Globus pallidus (tissue), 1 donor: ENCODE measurements at regions not wholly inside any gene's neighbourhood (a gene's known extent, or its start where the extent isn't known, plus 50 kb on each side); places are given as distances from the start of the nearest gene placed in this dataset.
"Not testable (repeated sequence)": the region's sequence is repeated elsewhere in the genome, so short reads cannot be mapped to it uniquely, and the experiment has no call there.

Experiments used
- DNase-seq: peaks from one replicate; pipeline ENCODE4 v3.0.0-alpha.2; 2015; ENCODE audit warnings: low spot score

DNA sequence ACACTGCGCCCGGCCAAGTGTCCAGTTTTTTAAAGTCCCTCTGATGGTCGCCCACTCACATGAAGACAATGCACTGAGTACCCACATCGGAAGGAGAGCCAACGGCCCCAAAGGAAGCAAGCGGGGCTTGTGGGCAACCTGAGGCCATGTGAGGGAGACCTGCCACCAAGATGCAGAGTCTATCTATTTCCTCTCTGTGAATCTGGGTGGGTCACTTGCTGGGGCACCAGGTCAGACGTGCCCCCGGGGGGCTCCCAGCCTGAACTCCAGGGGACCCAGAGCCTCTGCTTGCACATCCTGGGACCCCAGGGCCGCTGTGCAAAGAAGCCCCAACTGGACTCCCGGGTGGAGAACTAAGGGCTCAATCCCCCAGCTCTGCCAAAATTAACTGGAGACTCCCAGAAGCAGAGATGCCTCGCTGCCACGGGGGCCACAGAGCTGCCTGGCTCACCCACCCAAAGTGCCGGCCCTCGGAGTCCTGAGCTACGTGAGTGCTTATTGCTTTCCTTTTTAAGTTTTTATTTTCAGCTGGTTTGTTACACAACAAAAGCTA, 106.4 kb downstream of the BRD1 start:
- DNase-seq = no peak

DNA sequence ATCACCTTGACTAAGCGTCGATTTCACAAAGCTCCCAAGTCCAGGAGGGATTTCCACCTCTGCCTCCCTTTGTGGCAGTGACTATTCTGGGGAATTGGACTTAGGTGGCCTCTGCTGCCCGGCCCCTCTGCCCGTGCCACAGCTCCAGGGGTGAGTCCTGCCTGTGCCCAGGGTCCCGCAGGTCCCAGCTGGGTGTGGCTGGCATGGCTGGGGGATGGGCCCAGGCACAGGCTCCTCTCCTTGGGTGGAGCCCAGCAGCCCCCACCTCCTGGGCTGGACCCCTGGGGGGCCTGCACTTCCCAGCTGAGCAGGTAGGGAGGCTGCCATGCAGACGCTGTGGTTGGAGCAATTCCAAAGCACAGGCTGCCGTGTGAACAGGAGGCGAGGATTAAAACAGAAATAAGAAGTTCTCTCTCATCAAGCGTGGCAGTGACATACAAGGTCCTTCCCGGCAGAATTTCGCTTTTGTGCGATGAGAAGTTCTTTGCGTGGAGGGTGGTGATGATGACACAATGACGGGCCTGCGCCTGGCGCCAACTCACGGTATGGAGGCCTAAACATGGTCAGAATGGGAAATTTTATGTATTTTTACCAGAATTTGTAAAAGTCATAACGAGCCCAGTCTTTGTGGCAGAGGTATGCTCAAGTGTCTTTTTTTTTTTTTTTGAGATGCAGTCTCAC, 107.3 kb downstream of the BRD1 start:
- no peak for DNase-seq

DNA sequence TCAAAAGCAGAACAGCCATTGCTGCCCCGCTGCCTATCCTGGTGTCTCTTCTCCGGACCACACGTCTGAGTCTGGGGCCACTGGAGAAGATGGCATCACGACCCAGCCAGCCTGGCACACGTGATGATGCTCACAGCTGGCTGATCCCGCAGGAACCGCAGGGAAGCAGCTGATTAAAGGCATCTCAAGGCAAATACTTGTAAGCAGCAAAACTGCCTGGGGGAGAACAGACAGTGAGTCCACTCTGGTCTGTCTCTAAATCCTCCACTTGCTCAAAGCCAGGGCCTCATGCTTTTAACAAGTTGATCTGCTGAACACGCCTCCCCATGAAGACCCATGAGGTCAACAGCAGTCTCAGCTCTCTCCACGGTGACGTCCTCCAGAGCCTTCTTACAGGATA, 108.6 kb downstream of the BRD1 start:
- DNase-seq = no peak

DNA sequence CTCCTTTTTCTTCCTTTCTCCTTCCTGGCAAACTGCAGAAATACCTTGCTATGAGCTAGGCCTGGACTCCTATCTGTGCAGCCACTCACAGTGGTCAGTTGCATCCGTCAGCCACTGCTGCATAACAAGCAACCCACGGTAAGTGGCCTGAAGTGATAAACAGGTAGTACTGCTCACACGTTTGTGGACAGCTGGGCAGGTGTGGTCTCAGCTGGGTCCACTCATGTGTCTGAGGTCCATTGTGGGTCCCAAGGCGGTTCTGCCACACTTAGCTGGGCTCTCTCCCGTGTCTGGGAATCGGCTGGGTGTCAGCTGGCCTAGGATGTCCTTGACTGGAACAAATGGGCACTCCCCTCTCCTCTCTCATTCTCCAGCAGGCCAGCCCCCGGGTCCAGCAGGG, 109.3 kb downstream of the BRD1 start:
- no peak for DNase-seq

DNA sequence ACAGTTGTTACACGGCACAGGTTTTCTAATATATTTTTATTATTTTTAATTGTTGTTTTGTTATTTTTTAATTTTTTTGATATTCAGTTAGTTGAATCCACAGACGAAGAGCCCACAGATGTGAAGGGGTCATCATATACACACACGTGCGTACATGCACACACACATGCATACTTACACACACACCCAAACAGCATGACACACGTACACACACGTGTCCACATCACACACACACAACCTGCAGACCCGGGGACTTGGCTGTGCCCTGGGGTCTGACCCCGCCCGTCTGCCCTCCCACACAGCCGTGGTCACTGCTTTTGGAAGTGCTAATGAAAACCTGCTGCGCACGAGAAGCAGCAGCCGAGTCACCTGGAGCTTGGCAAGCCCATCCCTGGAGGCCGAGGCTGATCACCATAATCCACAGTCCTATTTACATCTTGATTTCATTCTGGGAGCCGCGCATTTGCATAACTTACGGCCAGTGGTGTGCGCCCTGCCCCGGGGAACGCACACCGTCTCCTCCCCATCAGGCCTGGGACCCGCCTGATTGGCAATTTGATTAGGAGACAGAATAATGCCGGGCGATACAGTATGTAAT, 110.3 kb downstream of the BRD1 start:
- DNase-seq = no peak

- DNase-seq = no peak
Measured at GRCh38 chr22:49716441-49716840, 111.2 kb downstream of the BRD1 start.

DNA sequence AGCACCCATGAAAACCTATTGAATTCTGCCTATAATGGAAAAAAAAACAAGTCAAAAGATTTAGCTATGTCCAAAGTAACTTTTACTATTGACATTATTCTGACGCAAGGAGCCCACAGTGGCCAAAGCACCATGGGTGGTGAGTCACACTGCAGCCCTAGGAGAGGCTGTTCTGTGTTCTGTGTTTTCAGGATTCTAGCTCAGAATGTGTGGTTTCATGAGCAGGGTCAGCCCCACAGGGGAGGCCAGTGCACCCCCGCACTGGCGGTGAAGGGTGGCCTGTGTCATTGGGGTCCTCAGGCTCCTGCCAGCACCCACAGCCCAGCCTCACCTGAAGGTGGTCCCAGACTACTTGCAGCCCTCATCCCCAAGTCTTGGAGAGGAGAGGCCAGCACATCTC, 112.2 kb downstream of the BRD1 start:
- no peak for DNase-seq

GRCh38 chr22:49713003-49713402, 114.7 kb downstream of the BRD1 start:
- no peak for DNase-seq

DNA sequence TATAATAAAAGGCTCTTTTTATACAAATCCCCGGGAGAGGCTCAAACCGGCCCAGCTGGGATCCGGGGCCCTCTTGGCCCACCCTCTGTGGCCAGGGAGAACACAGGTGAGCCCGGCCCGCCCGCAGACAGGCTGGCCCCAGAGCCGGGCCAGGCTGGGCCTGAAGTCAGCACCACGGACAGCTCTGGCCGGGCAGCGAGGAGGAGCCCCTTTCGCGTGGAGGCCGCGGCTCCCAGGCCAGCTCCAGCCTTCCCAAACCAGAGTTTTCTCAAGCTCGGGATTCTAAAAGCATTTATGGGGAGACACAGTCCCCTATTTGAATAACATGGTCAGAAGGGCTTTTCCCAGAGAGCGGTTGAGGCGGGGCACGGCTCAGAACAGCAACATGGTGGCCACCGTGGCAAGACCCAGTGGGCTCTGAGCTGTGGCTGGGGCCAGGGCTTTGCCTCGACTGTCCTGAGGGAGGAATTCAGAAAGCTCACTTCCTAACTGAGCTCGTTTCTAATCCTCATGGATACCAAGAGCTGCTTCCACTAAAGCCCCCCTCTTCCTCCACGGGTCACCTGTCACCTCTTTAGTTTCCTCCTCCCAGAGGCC, 115.4 kb downstream of the BRD1 start:
- no peak for DNase-seq

GRCh38 chr22:49710746-49711145, 116.9 kb downstream of the BRD1 start:
- no peak for DNase-seq

- no peak for DNase-seq
Measured at GRCh38 chr22:49709464-49709863, 118.2 kb downstream of the BRD1 start.

DNA sequence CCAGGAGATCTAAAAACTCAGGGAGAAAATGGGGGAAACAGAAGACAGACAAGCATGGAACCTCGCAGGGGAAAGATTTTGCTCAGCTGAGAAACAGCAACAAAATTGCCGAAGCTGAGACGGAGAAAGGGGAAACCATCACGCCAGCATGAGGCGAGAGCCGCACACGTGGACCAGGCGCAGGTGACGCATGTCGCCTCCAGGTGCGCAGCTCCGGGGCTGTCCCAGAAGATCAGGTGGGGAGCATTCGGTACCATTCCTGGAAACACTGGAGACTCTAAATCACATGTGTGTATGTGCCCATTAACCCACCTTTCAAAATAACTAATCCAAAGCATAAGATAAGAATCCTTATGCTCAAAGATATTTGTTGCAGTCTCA, 121.7 kb downstream of the BRD1 start:
- DNase-seq = no peak

GRCh38 chr22:49705216-49705971, 122.3 kb downstream of the BRD1 start:
- no peak for DNase-seq

DNA sequence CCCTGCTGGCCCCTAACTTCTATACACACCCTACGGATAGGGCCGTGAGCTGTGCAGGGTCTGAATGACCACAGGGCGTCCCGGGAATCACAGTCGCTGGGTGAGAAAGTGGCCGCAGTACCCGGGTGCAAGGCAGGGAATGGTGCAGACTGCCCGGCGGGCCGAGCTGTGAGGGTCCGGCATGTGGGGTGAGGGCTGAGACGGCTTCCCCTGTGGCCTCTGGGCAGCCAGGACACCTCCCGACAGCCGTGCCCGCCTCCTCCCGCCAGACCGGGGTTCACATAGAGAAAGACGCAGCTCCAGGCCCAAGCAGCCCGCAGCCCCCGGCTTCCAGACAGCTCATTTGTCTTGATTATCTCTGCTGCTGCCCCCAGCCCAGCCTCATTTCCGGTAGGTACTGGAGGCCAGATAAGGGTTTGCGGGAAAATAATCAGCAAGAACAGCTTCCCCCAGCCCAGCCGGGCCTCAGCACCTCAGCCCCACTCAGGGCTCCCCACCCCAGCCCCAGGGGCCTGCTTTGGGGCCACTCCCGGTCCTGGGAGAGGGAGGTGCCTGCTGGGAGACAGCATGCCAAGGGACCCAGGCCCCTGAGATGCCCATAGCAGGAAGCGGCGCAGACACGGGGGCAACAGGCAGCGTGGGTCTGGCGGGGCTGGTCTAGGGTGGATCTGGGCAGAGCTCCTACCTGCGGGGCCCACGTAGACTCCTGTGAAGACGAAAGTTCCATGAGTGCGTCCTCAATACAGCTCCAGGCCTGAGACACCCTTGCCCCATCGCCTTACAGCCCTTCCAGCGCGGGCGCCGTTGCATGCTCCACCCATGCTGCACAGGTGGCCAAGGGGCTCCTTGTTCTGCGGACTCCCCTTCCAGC, 123.1 kb downstream of the BRD1 start:
- DNase-seq = no peak

- DNase-seq = no peak
Measured at GRCh38 chr22:49703990-49704344, 123.7 kb downstream of the BRD1 start.

GRCh38 chr22:49703505-49703904, 124.2 kb downstream of the BRD1 start:
- DNase-seq = no peak

DNA sequence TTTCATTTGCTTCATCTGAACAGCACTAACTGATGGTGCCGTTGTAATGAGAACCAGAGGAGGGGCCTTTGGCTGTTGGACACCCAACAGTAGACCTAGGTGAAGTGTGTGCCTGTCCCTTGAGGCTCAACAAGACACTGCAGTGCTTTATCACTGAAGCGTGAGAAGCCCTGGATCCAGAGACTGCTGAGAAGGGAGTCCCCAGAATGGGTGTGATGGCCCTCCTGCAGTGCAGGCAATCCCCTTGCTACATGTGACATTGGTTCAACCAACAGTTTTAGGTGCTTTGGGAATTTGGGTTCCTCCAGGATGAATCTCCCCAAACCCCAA, 125.6 kb downstream of the BRD1 start:
- DNase-seq = no peak

DNA sequence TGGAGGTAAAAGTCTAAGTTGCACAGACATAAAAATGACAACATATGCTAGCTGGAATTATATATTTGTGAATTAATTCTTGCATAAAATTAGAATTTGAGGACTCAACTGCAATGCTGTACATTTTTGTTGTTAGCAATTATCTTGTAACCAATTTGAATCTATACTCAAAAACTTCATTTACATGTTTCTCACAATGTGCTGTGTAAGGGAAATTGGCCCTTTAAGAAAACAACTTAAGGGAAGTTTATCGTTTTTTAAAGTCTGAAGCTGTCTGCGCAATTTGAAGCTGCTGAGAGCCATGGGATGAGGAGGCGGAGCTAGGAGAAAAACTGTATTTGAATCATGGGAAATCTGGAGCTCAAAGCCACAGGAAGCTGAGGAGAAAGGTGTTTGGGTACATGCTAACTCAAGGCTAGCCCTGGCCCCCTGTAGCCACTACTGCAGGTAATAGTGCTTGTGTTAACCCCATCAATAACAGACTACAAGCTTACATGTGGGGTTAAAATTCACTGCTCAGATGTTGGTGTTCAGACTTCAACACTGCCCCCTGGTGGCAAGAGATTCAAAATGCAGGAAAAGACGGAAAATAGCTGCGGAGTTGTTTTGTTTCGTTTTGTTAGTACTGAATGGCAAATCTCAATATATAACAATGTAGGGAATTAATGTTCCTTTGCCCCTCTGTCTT, 126.1 kb downstream of the BRD1 start:
- DNase-seq = no peak

GRCh38 chr22:49699928-49700498, 127.7 kb downstream of the BRD1 start:
- DNase-seq = no peak

GRCh38 chr22:49699476-49699875, 128.2 kb downstream of the BRD1 start:
- DNase-seq = no peak

- DNase-seq = not testable (repeated sequence)
Measured at GRCh38 chr22:49698616-49699015, 129.1 kb downstream of the BRD1 start.
